ENCODE measurements at regions not wholly inside any gene's neighbourhood (a gene's known extent, or its start where the extent isn't known, plus 50 kb on each side); places are given as distances from the start of the nearest gene placed in this dataset.
A peak's percentile ranks its signal among the peaks of the same experiment; 100 is the strongest.

DNA sequence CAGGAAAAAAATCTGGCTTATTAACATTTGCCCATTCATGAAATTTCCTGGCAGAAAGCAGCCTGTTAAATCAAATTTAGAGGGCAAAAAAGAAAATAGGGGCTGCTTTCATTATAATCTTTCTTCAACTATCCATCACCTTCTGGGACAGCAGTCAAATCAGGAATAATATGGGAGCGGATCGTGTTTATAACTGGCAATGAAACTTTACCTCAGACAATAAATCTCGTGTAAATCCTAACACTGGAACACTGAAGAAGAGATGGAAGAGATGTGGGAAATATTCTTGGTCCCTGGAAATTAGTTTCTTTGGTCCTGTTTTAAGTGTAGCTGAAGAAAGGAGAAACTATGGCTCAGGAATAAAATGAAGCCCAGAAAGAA is 77.5 kb upstream of the SERTAD2 start:
- no peaks in the 10 kb centered on the region for H3K4me1 ChIP-seq
- intact Hi-C loops (cut with DNase I; ENCODE audit: low total_unique reads): no loop called here
- TF ChIP-seq POLR2A (IDR thresholded peaks at IDR 0.05): no peak
- TF ChIP-seq, protein P1, sequence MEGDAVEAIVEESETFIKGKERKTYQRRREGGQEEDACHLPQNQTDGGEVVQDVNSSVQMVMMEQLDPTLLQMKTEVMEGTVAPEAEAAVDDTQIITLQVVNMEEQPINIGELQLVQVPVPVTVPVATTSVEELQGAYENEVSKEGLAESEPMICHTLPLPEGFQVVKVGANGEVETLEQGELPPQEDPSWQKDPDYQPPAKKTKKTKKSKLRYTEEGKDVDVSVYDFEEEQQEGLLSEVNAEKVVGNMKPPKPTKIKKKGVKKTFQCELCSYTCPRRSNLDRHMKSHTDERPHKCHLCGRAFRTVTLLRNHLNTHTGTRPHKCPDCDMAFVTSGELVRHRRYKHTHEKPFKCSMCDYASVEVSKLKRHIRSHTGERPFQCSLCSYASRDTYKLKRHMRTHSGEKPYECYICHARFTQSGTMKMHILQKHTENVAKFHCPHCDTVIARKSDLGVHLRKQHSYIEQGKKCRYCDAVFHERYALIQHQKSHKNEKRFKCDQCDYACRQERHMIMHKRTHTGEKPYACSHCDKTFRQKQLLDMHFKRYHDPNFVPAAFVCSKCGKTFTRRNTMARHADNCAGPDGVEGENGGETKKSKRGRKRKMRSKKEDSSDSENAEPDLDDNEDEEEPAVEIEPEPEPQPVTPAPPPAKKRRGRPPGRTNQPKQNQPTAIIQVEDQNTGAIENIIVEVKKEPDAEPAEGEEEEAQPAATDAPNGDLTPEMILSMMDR (IDR thresholded peaks at IDR 0.05): no peak
- H3K36me3 ChIP-seq: no peaks in the 10 kb centered on the region
- no peaks in the 10 kb centered on the region for H3K27me3 ChIP-seq
- peak overlapping the region; percentile 10 to 18 for H3K4me3 ChIP-seq
- no peaks in the 10 kb centered on the region for H3K9me3 ChIP-seq
- no peak for DNase-seq
- peak overlapping the region; percentile 59 to 73 for H3K27ac ChIP-seq

DNA sequence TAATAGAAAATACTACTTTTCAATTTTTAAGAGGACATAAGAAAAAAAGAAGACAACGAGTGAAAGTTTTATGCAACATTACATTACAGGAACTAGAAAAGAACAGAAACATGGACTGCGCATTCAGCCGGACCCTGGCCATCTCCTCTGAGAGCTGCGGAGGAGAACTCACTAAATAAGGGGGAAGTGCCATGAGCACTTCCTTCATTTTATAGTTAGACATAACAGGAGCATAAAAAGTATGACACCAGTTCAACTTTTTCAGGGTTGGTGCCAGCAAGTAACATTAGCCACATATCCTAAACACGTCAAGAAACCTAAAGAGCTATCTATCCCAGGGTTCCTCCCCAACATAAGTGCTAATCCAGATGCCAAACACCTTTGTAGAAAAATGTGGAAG is 78.0 kb upstream of the SERTAD2 start:
- intact Hi-C loops (cut with DNase I; ENCODE audit: low total_unique reads): no loop called here
- TF ChIP-seq POLR2A (IDR thresholded peaks at IDR 0.05): no peak
- TF ChIP-seq, protein P1 (IDR thresholded peaks at IDR 0.05): no peak
- Histone ChIP-seq H3K27me3 (no peaks in the 10 kb centered on the region), H3K36me3 (no peaks in the 10 kb centered on the region), H3K4me1 (no peaks in the 10 kb centered on the region), H3K4me3 (no peak overlapping the region), H3K27ac (peak overlapping the region; percentile 59 to 73), H3K9me3 (no peaks in the 10 kb centered on the region)
- no peak for DNase-seq

GRCh38 chr2:64732146-64732545 is 78.4 kb upstream of the SERTAD2 start:
- Histone ChIP-seq H3K27ac (peak overlapping the region in 1 of 2 donors; percentile 73), H3K27me3 (no peaks in the 10 kb centered on the region), H3K36me3 (no peaks in the 10 kb centered on the region), H3K4me3 (no peak overlapping the region), H3K4me1 (no peaks in the 10 kb centered on the region), H3K9me3 (no peaks in the 10 kb centered on the region)
- DNase-seq: no peak
- intact Hi-C loops (cut with DNase I; ENCODE audit: low total_unique reads): no loop called here
- TF ChIP-seq POLR2A (IDR thresholded peaks at IDR 0.05): no peak
- TF ChIP-seq, protein P1 (IDR thresholded peaks at IDR 0.05): no peak

DNA sequence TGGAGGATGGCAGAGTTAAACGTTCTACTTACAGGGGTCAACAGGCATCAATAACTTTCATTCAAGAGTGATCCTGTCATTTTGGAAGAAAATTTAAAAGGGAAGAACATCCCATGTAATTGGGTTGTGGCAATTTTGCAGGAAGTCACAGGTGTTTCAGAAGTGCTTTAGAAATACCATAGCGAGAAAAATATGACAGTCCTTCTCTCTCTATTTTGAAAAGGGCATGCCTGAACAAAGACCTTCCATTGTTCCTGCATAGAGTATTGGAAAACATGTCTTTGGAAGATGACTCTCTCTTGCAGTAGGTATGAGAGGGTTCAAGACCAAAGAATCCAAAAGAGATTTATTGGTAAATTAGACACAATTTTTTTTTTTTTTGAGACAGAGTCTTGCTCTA is 81.8 kb upstream of the SERTAD2 start:
- no peaks in the 10 kb centered on the region for H3K36me3 ChIP-seq
- intact Hi-C loops (cut with DNase I; ENCODE audit: low total_unique reads): no loop called here

GRCh38 chr2:64737547-64737946 is 83.8 kb upstream of the SERTAD2 start:
- Histone ChIP-seq H3K9me3 (no peaks in the 10 kb centered on the region), H3K27me3 (no peaks in the 10 kb centered on the region), H3K36me3 (no peaks in the 10 kb centered on the region), H3K4me1 (no peaks in the 10 kb centered on the region), H3K4me3 (no peak overlapping the region), H3K27ac (no peak overlapping the region)
- intact Hi-C loops (cut with DNase I; ENCODE audit: low total_unique reads): no loop called here
- no peak for DNase-seq
- TF ChIP-seq, protein P1 (IDR thresholded peaks at IDR 0.05): no peak
- TF ChIP-seq POLR2A (IDR thresholded peaks at IDR 0.05): no peak

More for the DNA sequence above, 81.8 kb upstream of the SERTAD2 start:
- no peak for DNase-seq
- Histone ChIP-seq H3K4me3 (no peak overlapping the region), H3K9me3 (no peaks in the 10 kb centered on the region), H3K27me3 (no peaks in the 10 kb centered on the region), H3K4me1 (no peaks in the 10 kb centered on the region), H3K27ac (no peak overlapping the region)
- TF ChIP-seq, protein P1 (IDR thresholded peaks at IDR 0.05): no peak
- TF ChIP-seq POLR2A (IDR thresholded peaks at IDR 0.05): no peak
